ENCODE measurements at regions not wholly inside any gene's neighbourhood (a gene's known extent, or its start where the extent isn't known, plus 50 kb on each side); places are given as distances from the start of the nearest gene placed in this dataset.

DNA sequence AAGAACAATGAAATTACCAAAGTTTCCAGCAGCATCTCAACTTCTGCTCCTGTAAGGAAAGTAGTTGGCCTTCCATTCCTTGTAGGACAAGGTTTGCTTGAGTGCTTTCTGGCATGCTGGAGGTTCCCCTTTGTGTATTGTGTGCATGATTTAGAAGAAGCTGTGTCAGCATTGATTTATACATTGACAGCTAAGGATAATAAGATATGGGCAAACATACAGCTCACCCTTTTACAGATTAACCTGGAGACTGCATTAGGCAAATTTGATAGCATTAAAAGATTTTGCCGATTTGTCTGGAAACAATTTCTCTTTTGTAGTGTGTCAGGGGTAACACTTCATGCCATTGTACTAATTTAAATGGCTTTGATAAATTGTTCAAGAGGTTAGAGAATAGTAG is 221.8 kb upstream of the PACRGL start:
- CTCF ChIA-PET = no interaction called here
- no peaks in the 10 kb centered on the region for H3K36me3 Mint-ChIP-seq
- H3K27ac Mint-ChIP-seq = no peak overlapping the region
- no peaks in the 10 kb centered on the region for H3K27me3 Mint-ChIP-seq
- H3K4me3 Mint-ChIP-seq = no peak overlapping the region
- no peak for DNase-seq
- H3K4me1 Mint-ChIP-seq = no peaks in the 10 kb centered on the region
- no peaks in the 10 kb centered on the region for H3K9me3 Mint-ChIP-seq

DNA sequence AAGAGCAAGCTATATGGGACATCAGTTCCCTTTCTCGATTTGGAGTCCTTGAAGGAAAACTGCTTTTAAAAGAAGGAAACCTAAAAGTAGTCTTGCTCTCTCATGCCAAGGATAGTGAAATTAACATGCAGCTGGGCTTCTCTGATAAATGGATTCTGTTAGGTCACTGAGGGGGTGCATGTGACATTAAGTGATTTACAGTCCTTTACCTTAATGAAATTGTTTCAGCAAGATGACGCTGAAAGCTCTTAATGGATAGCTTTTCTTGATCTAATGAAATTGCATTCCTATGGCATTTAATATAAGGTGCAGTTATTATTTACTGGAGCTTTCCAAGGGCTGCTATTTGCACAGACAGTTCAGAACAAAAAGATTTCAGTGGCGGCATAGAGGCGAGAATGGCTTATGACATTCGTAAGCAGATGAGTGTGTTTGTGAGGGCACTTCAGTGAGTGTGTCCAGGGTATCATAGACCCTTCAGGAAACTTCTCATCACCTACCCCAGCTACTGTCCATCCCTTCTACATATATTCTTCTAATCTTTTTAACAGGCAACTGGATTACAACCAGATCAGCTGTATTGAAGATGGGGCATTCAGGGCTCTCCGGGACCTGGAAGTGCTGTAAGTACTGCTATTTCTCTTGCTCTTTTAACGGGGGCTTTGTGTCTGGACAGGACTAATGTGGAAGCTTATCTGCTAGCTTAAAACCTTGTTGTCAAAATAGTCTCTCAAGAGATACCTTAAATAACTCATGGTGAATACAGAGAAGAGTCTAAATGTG is 219.9 kb upstream of the PACRGL start:
- no peaks in the 10 kb centered on the region for H3K27me3 Mint-ChIP-seq
- H3K36me3 Mint-ChIP-seq = no peaks in the 10 kb centered on the region
- no peak overlapping the region for H3K27ac Mint-ChIP-seq
- H3K4me3 Mint-ChIP-seq = no peak overlapping the region
- CTCF ChIA-PET = no interaction called here
- DNase-seq = no peak
- no peaks in the 10 kb centered on the region for H3K9me3 Mint-ChIP-seq
- no peaks in the 10 kb centered on the region for H3K4me1 Mint-ChIP-seq

DNA sequence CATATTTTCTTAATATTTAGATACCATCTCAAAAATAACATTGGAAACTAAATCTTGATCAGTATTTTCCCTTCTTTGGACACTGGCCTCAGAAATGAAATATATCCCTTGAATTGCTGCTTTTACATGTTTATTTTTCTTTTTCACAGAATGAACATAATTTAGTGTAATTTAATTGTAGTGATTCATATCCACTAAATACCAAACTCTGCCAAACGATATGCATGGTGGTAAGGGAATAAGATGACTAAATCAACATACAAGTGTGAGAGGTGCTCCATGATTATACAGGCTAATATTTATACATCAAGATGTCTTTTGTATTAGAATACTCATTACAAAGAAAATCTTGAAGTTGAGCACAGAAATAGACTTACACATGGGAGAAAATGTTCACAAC is 216.8 kb upstream of the PACRGL start:
- DNase-seq = no peak
- H3K9me3 Mint-ChIP-seq = no peaks in the 10 kb centered on the region
- H3K36me3 Mint-ChIP-seq = no peaks in the 10 kb centered on the region
- CTCF ChIA-PET = no interaction called here
- H3K4me3 Mint-ChIP-seq = no peak overlapping the region
- H3K27me3 Mint-ChIP-seq = no peaks in the 10 kb centered on the region
- H3K4me1 Mint-ChIP-seq = no peaks in the 10 kb centered on the region
- H3K27ac Mint-ChIP-seq = no peak overlapping the region

DNA sequence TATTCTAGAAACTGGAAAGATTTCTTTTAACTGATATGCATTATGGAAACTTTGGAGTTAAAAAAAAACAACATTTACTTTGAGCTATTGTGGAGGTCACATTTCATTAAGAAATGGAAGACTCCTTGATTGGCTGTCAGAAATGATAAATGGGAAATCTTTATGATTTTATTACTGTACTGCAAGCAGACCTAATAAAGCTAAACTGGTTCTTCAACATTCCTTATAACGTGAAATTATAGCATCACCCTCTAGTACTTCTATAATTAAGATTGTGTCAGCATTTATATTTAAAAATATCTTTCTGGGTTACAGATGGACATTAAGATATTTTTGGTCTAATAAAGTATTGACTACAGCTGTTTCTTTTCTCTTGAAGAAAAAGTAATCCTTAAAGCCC is 213.8 kb upstream of the PACRGL start:
- CTCF ChIA-PET = no interaction called here
- Mint-ChIP-seq H3K9me3 (no peaks in the 10 kb centered on the region), H3K27me3 (no peaks in the 10 kb centered on the region), H3K36me3 (no peaks in the 10 kb centered on the region), H3K4me1 (no peaks in the 10 kb centered on the region), H3K4me3 (no peak overlapping the region), H3K27ac (no peak overlapping the region)
- DNase-seq = no peak

DNA sequence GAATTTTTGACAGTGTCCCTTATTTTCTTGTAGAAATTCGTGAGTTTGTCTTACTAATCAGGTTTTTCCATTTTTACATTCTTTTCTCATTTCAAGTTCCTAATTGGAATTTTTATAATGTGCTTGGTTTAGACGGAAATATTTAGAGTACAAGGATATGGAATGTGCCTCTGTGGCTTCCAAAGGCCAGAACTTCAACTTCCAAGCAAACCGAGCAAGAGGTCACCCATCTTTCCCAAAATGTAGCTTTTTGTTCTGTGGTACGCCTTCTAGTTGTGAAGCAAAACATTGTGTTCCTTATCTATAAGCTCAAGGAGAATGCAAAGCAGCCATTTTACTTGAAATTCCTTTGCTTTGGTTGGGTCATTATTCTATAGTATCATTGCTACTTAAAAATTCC is 212.8 kb upstream of the PACRGL start:
- Mint-ChIP-seq H3K36me3 (no peaks in the 10 kb centered on the region), H3K27ac (no peak overlapping the region), H3K27me3 (no peaks in the 10 kb centered on the region), H3K9me3 (no peaks in the 10 kb centered on the region), H3K4me3 (no peak overlapping the region), H3K4me1 (no peaks in the 10 kb centered on the region)
- DNase-seq = no peak
- CTCF ChIA-PET = no interaction called here

DNA sequence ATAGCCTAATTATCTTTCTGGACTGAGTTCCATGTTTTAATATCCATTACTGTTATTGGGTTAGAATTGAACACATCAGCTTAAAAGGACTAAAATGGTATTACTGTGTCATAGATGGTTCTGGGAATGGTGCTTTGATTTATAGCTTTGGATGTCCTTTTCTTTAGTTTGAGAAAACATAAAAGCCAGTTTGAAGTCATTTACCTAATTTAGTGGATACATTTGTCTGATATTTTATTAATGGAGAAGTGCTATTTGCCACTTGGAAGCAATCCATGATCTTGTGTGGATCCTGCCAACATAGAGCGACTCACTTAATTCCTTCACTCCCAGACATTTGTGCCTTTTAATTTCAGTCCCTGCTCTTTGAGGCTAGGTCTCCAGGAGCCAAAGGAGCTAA is 212.4 kb upstream of the PACRGL start:
- no peaks in the 10 kb centered on the region for H3K4me1 Mint-ChIP-seq
- H3K27ac Mint-ChIP-seq = no peak overlapping the region
- H3K4me3 Mint-ChIP-seq = no peak overlapping the region
- H3K9me3 Mint-ChIP-seq = no peaks in the 10 kb centered on the region
- H3K27me3 Mint-ChIP-seq = no peaks in the 10 kb centered on the region
- no peak for DNase-seq
- CTCF ChIA-PET = no interaction called here
- no peaks in the 10 kb centered on the region for H3K36me3 Mint-ChIP-seq

DNA sequence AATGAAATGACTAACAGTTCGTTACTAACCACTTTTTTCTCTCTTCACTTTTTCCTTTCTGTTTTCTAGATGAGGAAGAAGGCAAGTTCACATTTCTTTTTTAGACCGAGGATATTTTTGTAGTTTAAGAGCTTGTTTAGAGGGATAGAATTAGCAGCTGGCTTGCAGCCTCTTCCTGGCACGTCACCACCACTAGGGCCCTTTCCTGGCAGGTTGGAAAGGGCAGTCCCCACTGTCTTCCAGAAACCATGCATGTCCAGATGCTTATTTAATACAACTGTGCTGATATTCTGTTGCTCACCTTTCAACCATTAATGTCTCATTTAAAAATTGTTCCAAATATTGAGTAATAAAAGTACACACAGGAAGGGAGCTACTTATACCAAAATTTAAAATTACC is 209.5 kb upstream of the PACRGL start:
- no peaks in the 10 kb centered on the region for H3K9me3 Mint-ChIP-seq
- no peak for DNase-seq
- H3K36me3 Mint-ChIP-seq = no peaks in the 10 kb centered on the region
- H3K4me3 Mint-ChIP-seq = no peak overlapping the region
- no peaks in the 10 kb centered on the region for H3K4me1 Mint-ChIP-seq
- CTCF ChIA-PET = no interaction called here
- no peak overlapping the region for H3K27ac Mint-ChIP-seq
- H3K27me3 Mint-ChIP-seq = no peaks in the 10 kb centered on the region

DNA sequence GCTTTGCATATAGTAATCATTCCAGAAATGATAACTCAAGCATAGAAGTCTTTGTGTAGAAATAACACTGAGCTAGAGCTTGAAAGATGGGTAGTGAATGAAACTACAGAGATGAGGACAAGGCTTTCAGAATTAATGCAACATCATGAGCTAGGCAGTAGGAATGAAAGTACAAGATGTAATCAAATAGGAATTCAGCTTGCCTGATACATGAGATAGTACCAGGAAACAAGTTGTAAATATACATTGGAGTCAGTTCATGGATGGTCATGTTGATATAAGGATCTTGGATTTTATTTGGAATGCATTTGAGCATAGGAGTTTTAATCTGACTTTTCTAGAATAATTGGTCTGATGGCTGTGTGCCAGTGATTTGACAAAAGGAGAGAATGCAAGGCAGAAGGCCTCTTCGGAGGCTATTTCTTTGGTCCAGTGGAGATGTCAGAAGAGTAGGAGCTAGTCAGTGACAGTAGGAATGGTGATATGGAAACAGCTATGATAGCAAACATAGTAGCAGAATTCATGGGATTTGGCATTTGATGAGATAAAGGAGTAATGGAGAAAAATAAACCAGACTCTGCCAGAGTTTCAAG is 206.4 kb upstream of the PACRGL start:
- no peak for DNase-seq
- Mint-ChIP-seq H3K27me3 (no peaks in the 10 kb centered on the region), H3K4me1 (no peaks in the 10 kb centered on the region), H3K9me3 (no peaks in the 10 kb centered on the region), H3K36me3 (no peaks in the 10 kb centered on the region), H3K4me3 (no peak overlapping the region), H3K27ac (no peak overlapping the region)
- CTCF ChIA-PET = interaction anchor here (1.0 kb wide), 1 partner anchor 191 kb away, joined by 3 read pairs; no protein-coding TSS in a partner anchor

DNA sequence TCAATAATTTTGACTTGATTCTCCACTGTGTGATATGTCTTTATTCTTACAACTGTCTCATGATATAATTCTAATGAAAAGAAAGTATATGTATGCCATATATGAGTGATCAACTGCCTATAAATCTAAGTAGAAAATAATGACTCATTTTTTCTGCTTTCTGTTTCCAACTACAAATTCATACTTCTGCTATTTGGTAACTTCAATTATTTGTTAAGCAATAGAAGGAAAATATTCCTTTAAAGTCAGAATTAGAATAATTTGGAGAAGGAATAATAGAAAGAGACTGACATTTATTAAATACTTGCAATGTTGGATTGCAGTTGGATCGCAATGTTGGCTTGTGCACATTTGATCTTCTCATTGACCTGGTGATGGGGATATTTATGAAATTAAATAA is 204.2 kb upstream of the PACRGL start:
- CTCF ChIA-PET = no interaction called here
- H3K27ac Mint-ChIP-seq = no peak overlapping the region
- no peaks in the 10 kb centered on the region for H3K27me3 Mint-ChIP-seq
- no peaks in the 10 kb centered on the region for H3K4me1 Mint-ChIP-seq
- H3K4me3 Mint-ChIP-seq = no peak overlapping the region
- no peaks in the 10 kb centered on the region for H3K36me3 Mint-ChIP-seq
- H3K9me3 Mint-ChIP-seq = no peaks in the 10 kb centered on the region
- no peak for DNase-seq

DNA sequence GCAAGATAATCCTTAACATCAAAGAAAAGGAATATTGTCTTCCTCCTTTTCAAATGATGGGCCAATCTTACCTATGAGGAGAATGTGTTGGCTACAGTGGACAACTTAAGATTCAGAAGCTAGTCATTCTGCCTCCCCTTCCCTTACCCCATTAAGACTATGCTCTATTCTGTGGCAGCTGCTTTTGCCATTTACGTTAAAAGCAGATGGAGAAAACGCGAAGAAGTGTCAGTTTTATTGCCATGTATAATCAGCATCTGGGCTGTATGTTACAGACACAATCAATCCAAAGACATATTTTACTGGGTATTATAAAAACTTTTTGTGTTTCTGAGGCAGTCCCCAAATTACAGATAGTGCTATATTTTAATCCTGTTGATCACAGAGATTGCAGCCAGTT is 196.1 kb upstream of the PACRGL start:
- CTCF ChIA-PET = no interaction called here
- Mint-ChIP-seq H3K27me3 (no peaks in the 10 kb centered on the region), H3K9me3 (no peaks in the 10 kb centered on the region), H3K27ac (no peak overlapping the region), H3K36me3 (no peaks in the 10 kb centered on the region), H3K4me1 (no peaks in the 10 kb centered on the region), H3K4me3 (no peak overlapping the region)
- DNase-seq = no peak

DNA sequence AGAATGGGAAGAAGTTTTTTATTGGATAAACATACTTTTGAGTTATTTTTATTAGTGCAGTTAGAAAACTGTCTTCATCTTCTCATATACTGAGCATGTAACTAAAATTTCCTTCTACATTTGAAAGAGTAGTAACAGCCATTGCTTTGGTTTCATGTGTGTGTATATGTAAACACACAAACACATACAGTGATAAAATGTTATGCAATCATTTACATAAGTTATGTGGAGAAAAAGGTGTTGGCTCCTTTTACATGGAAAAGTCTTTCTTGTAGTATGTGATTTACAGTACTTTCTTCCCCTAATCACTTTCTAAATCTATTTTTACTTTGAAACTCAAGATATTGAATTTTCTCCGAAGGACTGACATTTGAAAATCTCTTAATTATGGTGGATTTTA is 194.3 kb upstream of the PACRGL start:
- no peaks in the 10 kb centered on the region for H3K36me3 Mint-ChIP-seq
- no peaks in the 10 kb centered on the region for H3K4me1 Mint-ChIP-seq
- H3K27ac Mint-ChIP-seq = no peak overlapping the region
- no peaks in the 10 kb centered on the region for H3K27me3 Mint-ChIP-seq
- CTCF ChIA-PET = no interaction called here
- H3K4me3 Mint-ChIP-seq = no peak overlapping the region
- no peaks in the 10 kb centered on the region for H3K9me3 Mint-ChIP-seq
- no peak for DNase-seq

DNA sequence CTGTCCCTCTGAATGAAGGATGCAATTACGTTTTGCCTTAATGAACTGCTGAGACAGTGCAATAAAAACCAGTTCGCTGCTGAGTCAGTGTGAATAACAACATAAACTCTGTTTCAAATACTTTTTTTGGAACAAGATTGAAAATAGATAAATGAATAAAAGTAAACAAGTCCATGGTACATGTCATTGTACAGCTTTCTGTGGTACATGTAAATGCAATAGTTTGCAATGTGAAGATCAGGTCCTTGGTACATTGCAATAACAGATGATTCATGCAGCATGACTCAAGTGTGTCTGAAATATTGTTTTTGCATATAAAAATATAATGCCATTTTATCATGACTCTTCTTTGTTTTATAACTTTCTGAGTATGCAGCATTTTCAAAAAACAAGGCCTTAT is 193.4 kb upstream of the PACRGL start:
- Mint-ChIP-seq H3K36me3 (no peaks in the 10 kb centered on the region), H3K4me1 (no peaks in the 10 kb centered on the region), H3K9me3 (no peaks in the 10 kb centered on the region), H3K27ac (no peak overlapping the region), H3K4me3 (no peak overlapping the region), H3K27me3 (no peaks in the 10 kb centered on the region)
- DNase-seq = no peak
- CTCF ChIA-PET = no interaction called here

DNA sequence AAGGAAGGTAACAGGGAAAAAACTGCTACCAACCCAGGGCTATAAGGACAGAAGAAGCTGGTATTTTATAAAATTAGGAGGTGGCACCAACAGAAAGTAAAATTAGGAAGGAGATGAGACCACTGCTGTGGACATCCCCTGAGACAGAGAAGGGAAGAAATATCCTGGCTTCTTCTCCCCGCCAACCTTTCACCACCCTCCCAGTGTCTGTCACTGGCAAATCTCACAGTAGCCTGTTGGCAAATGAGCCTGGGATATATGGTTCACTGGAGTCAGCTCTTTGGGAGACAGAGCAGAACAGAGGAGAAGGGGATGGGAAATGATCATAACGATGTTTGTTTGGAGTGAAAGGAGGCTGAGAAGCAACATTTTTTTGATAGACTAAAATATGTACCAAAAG is 190.9 kb upstream of the PACRGL start:
- Mint-ChIP-seq H3K27ac (no peak overlapping the region), H3K9me3 (no peaks in the 10 kb centered on the region), H3K36me3 (no peaks in the 10 kb centered on the region), H3K27me3 (no peaks in the 10 kb centered on the region), H3K4me1 (no peaks in the 10 kb centered on the region), H3K4me3 (no peak overlapping the region)
- no peak for DNase-seq
- CTCF ChIA-PET = no interaction called here

DNA sequence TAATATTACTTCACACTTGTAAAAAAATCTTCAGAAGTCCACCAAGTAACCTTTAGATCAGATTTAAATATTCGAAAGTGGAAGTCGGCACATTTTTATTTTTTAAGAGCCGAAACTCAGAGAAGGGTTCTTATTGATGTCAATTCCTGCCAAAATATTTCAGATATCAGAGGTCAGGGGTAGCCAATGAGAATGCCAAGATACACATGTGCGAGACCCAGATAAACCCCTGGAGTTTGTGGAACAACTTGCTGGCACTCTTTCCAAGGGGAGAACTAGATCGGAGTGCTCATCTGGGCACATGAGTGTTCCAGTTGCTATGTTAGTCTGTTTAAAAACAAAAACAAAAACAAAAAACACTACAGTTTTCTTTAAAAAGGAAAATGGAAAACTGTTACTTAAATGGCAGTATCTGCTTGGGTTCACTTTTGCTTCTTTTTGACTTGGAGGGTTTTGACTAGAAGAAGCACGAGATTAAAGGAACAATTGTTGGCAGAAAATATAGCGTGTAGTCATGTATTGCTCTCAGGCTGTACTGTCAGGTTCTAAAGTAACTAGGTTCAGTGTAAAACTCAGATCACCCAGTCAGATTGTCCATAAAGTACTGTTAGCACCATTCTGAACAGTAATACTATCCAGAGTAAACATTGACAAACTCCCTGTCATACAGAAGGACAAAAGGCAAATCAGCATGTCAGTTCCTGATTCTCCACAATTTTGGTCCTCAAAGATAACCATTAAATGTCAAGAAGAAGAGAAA is 188.0 kb upstream of the PACRGL start:
- Mint-ChIP-seq H3K4me3 (no peak overlapping the region), H3K4me1 (no peaks in the 10 kb centered on the region), H3K9me3 (no peaks in the 10 kb centered on the region), H3K27me3 (no peaks in the 10 kb centered on the region), H3K27ac (no peak overlapping the region), H3K36me3 (no peaks in the 10 kb centered on the region)
- DNase-seq = no peak
- CTCF ChIA-PET = no interaction called here

DNA sequence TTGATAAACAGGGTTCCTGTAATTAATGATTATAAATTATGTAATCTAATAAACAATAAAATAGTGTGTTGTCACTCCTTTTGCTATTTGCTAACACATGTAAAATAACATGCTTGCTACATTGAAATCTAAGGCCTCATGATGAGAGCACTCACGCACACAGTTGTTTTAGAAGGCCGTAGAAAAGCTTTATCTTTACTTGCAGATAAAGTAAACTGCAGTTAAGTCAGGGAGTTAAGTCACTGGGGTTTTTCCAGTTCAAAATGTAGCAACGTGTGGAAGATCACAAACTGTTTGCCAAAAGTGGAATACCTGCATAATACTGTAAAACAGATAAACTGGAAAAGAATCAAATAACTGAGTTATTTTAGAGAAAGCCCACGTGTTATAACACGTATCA is 187.3 kb upstream of the PACRGL start:
- DNase-seq = no peak
- no peaks in the 10 kb centered on the region for H3K4me1 Mint-ChIP-seq
- no peak overlapping the region for H3K4me3 Mint-ChIP-seq
- no peaks in the 10 kb centered on the region for H3K27me3 Mint-ChIP-seq
- CTCF ChIA-PET = no interaction called here
- H3K9me3 Mint-ChIP-seq = no peaks in the 10 kb centered on the region
- no peak overlapping the region for H3K27ac Mint-ChIP-seq
- H3K36me3 Mint-ChIP-seq = no peaks in the 10 kb centered on the region
